ENCODE measurements at regions not wholly inside any gene's neighbourhood (a gene's known extent, or its start where the extent isn't known, plus 50 kb on each side); places are given as distances from the start of the nearest gene placed in this dataset.

DNA sequence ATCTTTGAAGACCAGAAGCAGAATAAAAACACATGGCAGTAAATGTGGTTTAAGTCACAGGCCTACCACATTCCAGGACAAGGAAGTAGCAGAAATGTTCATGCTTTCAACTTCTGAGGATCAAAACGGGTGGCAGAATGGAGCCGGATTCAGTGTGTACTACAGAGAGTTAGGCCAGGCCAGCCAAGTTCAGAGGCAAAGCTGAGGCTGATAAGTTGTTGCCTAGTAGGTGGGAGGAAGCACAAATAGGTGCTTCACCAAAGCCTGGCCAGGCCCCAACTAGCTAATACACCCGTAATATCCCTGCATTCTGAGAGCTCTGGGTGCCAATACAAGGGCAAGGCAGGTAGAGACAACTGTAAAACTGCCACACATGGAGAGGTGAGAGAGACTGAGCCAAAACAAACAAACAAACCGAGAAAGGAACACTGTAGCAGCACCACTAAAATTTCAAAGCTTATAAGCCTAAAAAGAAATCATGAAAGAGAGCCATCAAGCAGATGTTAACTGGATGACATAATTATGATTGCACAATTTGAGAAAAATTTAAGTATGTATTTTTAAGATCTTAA, 156.4 kb upstream of the CBLB start:
- Histone ChIP-seq H3K27me3 (ENCODE audit: insufficient read depth) (no peaks in the 10 kb centered on the region), H2AFZ (ENCODE audit: low read depth) (peak overlapping the region; percentile 50; the same call in 1 of the 2 replicates), H3K9me3 (no peaks in the 10 kb centered on the region), H3K4me2 (no peak overlapping the region), H3F3A (replicated peaks; ENCODE audit: insufficient read depth) (peaks cover 19% of the 10 kb centered on the region), H3K9ac (no peak overlapping the region), H4K20me1 (ENCODE audit: insufficient read depth) (no peaks in the 10 kb centered on the region), H3K36me3 (replicated peaks in 1 of 2; ENCODE audit: control insufficient read depth in 1 of 2, insufficient read depth in 2 of 2, low read length in 1 of 2) (no peaks in the 10 kb centered on the region), H3K79me2 (ENCODE audit: insufficient read depth) (no peaks in the 10 kb centered on the region), H3K4me3 (ENCODE audit: low read depth in 2 of 2, low read length in 1 of 2) (no peak overlapping the region), H3K9me2 (no peaks in the 10 kb centered on the region), H3K4me1 (ENCODE audit: control insufficient read depth in 1 of 2, insufficient read depth in 2 of 2, low read depth in 1 of 2, low read length in 1 of 2) (no peaks in the 10 kb centered on the region; a peak in 2 of 4 replicates), H3K27ac (ENCODE audit: low read depth in 2 of 2, low read length in 1 of 2) (peak overlapping the region in 1 of 2 experiments; percentile 34; a peak in 1 of 4 replicates)
- ChIA-PET POLR2A (no interaction called here), CTCF (no interaction called here)
- 0 out of 2 replicates have a peak, but pooled peaks have one; percentile 28 for TF ChIP-seq ELF1 (IDR thresholded peaks at IDR 0.05)
- no peak for TF ChIP-seq TAF1 (IDR thresholded peaks at IDR 0.05; ENCODE audit: borderline replicate concordance, low read depth, low read length)
- TF ChIP-seq TCF12 (IDR thresholded peaks at IDR 0.05), result peak; percentile 38; the same call in 1 of the 2 replicates
- TF ChIP-seq FOXM1 (IDR thresholded peaks at IDR 0.05; ENCODE audit: low read depth), result no peak
- 86% methylated on average over 4 of the region's 4 CpGs for WGBS (ENCODE audit: low lambda C conversion rate)
- DNase-seq, result peak; percentile 4

DNA sequence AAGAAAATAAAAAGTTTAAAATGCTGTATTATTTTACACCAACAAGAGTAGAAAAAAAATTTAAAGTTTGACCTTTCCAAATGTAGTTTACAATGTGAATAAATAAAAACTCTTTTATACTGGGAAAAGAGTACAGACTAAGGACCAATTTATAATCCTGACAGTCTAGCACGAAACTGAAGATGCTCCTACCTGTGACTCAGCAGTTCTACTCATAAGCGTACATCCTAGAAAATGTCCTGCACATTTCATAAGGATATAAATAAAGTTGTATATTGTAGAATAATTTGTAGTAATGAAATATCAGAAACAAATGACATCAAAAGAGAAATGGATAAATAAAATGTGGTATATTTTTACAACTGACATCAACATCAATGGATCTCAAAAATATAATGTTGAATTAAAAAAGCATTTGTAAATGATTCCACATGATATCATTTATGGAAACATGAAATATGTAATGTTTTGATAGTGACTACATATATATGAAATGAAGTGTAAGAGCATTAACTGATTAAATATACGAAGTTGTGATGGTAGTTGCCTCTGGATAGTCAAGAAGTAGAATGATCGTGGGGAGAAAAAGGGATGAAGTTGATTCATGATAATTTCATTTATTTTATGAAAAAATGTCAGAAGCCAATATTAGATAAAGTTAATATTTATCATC, 161.3 kb upstream of the CBLB start:
- no peak overlapping the region for H3K4me3 ChIP-seq (ENCODE audit: low read depth in 2 of 2, low read length in 1 of 2)
- DNase-seq, result no peak
- peak overlapping the region in 1 of 2 experiments; percentile 78; a peak in 2 of 4 replicates for H3K27ac ChIP-seq (ENCODE audit: low read depth in 2 of 2, low read length in 1 of 2)
- no peaks in the 10 kb centered on the region for H4K20me1 ChIP-seq (ENCODE audit: insufficient read depth)
- H3F3A ChIP-seq (replicated peaks; ENCODE audit: insufficient read depth), result peaks cover 24% of the 10 kb centered on the region
- no peak overlapping the region; the same call in 1 of the 2 replicates for H3K4me2 ChIP-seq
- H3K9me3 ChIP-seq, result no peaks in the 10 kb centered on the region
- no peak overlapping the region for H2AFZ ChIP-seq (ENCODE audit: low read depth)
- no peaks in the 10 kb centered on the region for H3K9me2 ChIP-seq
- WGBS (ENCODE audit: low lambda C conversion rate), result 39% methylated on average over 4 of the region's 4 CpGs
- no peaks in the 10 kb centered on the region; a peak in 2 of 4 replicates for H3K4me1 ChIP-seq (ENCODE audit: control insufficient read depth in 1 of 2, insufficient read depth in 2 of 2, low read depth in 1 of 2, low read length in 1 of 2)
- no peaks in the 10 kb centered on the region for H3K27me3 ChIP-seq (ENCODE audit: insufficient read depth)
- ChIA-PET CTCF (interaction anchor here (1.7 kb wide), 1 partner anchor 15 kb away, joined by 5 read pairs; no protein-coding TSS in a partner anchor), POLR2A (no interaction called here)
- no peaks in the 10 kb centered on the region for H3K79me2 ChIP-seq (ENCODE audit: insufficient read depth)
- no peak overlapping the region; the same call in 1 of the 2 replicates for H3K9ac ChIP-seq
- TF ChIP-seq, protein P1, sequence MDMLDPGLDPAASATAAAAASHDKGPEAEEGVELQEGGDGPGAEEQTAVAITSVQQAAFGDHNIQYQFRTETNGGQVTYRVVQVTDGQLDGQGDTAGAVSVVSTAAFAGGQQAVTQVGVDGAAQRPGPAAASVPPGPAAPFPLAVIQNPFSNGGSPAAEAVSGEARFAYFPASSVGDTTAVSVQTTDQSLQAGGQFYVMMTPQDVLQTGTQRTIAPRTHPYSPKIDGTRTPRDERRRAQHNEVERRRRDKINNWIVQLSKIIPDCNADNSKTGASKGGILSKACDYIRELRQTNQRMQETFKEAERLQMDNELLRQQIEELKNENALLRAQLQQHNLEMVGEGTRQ (IDR thresholded peaks at IDR 0.05; ENCODE audit: borderline replicate concordance, low read depth, low read length), result no peak
- no peak for TF ChIP-seq TCF12 (IDR thresholded peaks at IDR 0.05)
- TF ChIP-seq, protein P2, sequence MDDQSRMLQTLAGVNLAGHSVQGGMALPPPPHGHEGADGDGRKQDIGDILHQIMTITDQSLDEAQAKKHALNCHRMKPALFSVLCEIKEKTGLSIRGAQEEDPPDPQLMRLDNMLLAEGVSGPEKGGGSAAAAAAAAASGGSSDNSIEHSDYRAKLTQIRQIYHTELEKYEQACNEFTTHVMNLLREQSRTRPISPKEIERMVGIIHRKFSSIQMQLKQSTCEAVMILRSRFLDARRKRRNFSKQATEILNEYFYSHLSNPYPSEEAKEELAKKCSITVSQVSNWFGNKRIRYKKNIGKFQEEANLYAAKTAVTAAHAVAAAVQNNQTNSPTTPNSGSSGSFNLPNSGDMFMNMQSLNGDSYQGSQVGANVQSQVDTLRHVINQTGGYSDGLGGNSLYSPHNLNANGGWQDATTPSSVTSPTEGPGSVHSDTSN (IDR thresholded peaks at IDR 0.05), result peak; percentile 56; the same call in 1 of the 2 replicates
- no peak for TF ChIP-seq FOSL2 (IDR thresholded peaks at IDR 0.05; ENCODE audit: borderline replicate concordance, low read depth)
- no peak for TF ChIP-seq POLR2AphosphoS5 (IDR thresholded peaks at IDR 0.05; ENCODE audit: low read depth, low read length)
- no peak for TF ChIP-seq SIN3A (IDR thresholded peaks at IDR 0.05; ENCODE audit: borderline replicate concordance, low read depth, low read length)
- TF ChIP-seq, protein P3, sequence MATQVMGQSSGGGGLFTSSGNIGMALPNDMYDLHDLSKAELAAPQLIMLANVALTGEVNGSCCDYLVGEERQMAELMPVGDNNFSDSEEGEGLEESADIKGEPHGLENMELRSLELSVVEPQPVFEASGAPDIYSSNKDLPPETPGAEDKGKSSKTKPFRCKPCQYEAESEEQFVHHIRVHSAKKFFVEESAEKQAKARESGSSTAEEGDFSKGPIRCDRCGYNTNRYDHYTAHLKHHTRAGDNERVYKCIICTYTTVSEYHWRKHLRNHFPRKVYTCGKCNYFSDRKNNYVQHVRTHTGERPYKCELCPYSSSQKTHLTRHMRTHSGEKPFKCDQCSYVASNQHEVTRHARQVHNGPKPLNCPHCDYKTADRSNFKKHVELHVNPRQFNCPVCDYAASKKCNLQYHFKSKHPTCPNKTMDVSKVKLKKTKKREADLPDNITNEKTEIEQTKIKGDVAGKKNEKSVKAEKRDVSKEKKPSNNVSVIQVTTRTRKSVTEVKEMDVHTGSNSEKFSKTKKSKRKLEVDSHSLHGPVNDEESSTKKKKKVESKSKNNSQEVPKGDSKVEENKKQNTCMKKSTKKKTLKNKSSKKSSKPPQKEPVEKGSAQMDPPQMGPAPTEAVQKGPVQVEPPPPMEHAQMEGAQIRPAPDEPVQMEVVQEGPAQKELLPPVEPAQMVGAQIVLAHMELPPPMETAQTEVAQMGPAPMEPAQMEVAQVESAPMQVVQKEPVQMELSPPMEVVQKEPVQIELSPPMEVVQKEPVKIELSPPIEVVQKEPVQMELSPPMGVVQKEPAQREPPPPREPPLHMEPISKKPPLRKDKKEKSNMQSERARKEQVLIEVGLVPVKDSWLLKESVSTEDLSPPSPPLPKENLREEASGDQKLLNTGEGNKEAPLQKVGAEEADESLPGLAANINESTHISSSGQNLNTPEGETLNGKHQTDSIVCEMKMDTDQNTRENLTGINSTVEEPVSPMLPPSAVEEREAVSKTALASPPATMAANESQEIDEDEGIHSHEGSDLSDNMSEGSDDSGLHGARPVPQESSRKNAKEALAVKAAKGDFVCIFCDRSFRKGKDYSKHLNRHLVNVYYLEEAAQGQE (IDR thresholded peaks at IDR 0.05; ENCODE audit: low read depth, low read length), result no peak
- TF ChIP-seq CHD2 (IDR thresholded peaks at IDR 0.05; ENCODE audit: low read length, partially characterized antibody), result no peak
- no peaks in the 10 kb centered on the region for H3K36me3 ChIP-seq (replicated peaks in 1 of 2; ENCODE audit: control insufficient read depth in 1 of 2, insufficient read depth in 2 of 2, low read length in 1 of 2)

Data from SK-N-SH (cell line).